MM.1S (cell line): ENCODE measurements at regions not wholly inside any gene's neighbourhood (a gene's known extent, or its start where the extent isn't known, plus 50 kb on each side); places are given as distances from the start of the nearest gene placed in this dataset.

Experiments used
- DNase-seq: peaks from one replicate; pipeline ENCODE4 v3.0.0-alpha.2; 2015
- H2AFZ ChIP-seq: fragments of 300-600 bp; sonication (generic); 2 replicates; pipeline ENCODE4 v1.6.0; 2016; ENCODE audit warnings: antibody characterized with exemption, low read length
- H3F3A ChIP-seq: fragments of 300-600 bp; sonication (generic); 2 replicates; pipeline ENCODE4 v1.6.1; 2016; ENCODE audit warnings: mild to moderate bottlenecking, antibody characterized with exemption, low read length, moderate library complexity, mixed read lengths; ENCODE audit not compliant: insufficient read depth
- H3K27ac ChIP-seq: fragments of 300-600 bp; sonication (generic); 2 replicates; pipeline ENCODE4 v1.5.1; 2016; ENCODE audit warnings: mild to moderate bottlenecking, low read length
- H3K27me3 ChIP-seq: fragments of 300-600 bp; sonication (generic); replicated peaks from 2 replicates; pipeline ENCODE4 v1.6.0; 2016; ENCODE audit warnings: low read length; ENCODE audit not compliant: insufficient read depth
- H3K36me3 ChIP-seq: fragments of 300-600 bp; sonication (generic); replicated peaks from 2 replicates; pipeline ENCODE4 v1.6.1; 2016; ENCODE audit warnings: mild to moderate bottlenecking, low read length, mixed read lengths; ENCODE audit not compliant: insufficient read depth
- H3K4me1 ChIP-seq: fragments of 300-600 bp; sonication (generic); 2 replicates; pipeline ENCODE4 v1.6.1; 2016; ENCODE audit warnings: low read length, mixed read lengths
- H3K4me2 ChIP-seq: fragments of 300-600 bp; sonication (generic); 2 replicates; pipeline ENCODE4 v1.6.0; 2016; ENCODE audit warnings: low read depth, low read length
- H3K4me3 ChIP-seq: fragments of 300-600 bp; sonication (generic); 2 replicates; pipeline ENCODE4 v1.5.1; 2016; ENCODE audit warnings: low read length, mixed read lengths
- H3K79me2 ChIP-seq: fragments of 300-600 bp; sonication (generic); 2 replicates; pipeline ENCODE4 v1.6.1; 2016; ENCODE audit warnings: mixed run types, low read length, mixed read lengths
- H3K9ac ChIP-seq: fragments of 300-600 bp; sonication (generic); 2 replicates; pipeline ENCODE4 v1.6.1; 2016; ENCODE audit warnings: low read length, mixed read lengths
- H3K9me2 ChIP-seq: fragments of 300-600 bp; sonication (generic); replicated peaks from 2 replicates; pipeline ENCODE4 v1.6.1; 2016; ENCODE audit warnings: mild to moderate bottlenecking, low read length, mixed read lengths; ENCODE audit not compliant: insufficient read depth
- H3K9me3 ChIP-seq: fragments of 300-600 bp; sonication (generic); replicated peaks from 2 replicates; pipeline ENCODE4 v1.6.1; 2016; ENCODE audit warnings: mild to moderate bottlenecking, low read length, mixed read lengths; ENCODE audit not compliant: insufficient read depth
- H4K20me1 ChIP-seq: fragments of 300-600 bp; sonication (generic); 2 replicates; pipeline ENCODE4 v1.6.1; 2016; ENCODE audit warnings: mild to moderate bottlenecking, low read length, moderate library complexity, mixed read lengths; ENCODE audit not compliant: insufficient read depth
- EZH2 ChIP-seq: fragments of 300-600 bp; sonication (generic); optimal IDR thresholded peaks from 2 replicates; pipeline ENCODE3; 2017; ENCODE audit warnings: low read depth, mild to moderate bottlenecking, antibody characterized with exemption, low read length, mixed read lengths
- EZH2phosphoT487 ChIP-seq: fragments of 300-600 bp; sonication (generic); IDR thresholded peaks from 2 replicates; pipeline ENCODE4 v1.6.1; 2018; ENCODE audit warnings: antibody characterized with exemption, low read length
- TF ChIP-seq, protein P1 (sequence below): fragments of 300-600 bp; sonication (generic); IDR thresholded peaks from 2 replicates; pipeline ENCODE4 v1.5.1; 2016; ENCODE audit warnings: antibody characterized with exemption, low read length, mixed read lengths

DNA sequence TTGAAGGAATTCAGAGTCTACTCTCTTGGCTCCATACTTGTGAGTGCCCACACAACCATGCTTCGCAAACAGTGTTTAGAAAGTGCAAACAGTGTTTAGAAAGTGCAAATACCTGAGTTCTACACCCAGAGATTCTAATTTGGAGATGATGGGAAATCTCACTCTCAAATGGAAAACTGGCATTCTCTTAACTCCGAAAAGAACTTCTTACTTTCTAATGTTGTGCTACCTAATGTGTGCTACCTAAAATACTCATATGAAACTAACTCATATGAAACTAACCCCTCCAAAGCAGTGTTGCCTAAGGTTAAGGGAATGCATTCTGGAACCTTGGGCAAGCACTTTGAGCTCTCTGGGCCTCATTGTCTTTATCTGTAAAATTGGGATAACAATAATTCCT, 55.5 kb upstream of the ZNF366 start:
- Histone ChIP-seq H3K4me3 (no peak overlapping the region), H3K9ac (no peak overlapping the region), H3K27ac (no peak overlapping the region), H4K20me1 (no peaks in the 10 kb centered on the region), H3K79me2 (no peaks in the 10 kb centered on the region), H3K27me3 (no peaks in the 10 kb centered on the region), H3F3A (no peaks in the 10 kb centered on the region), H3K36me3 (no peaks in the 10 kb centered on the region), H3K9me3 (no peaks in the 10 kb centered on the region), H3K4me1 (no peaks in the 10 kb centered on the region), H3K9me2 (no peaks in the 10 kb centered on the region), H2AFZ (no peak overlapping the region), H3K4me2 (no peak overlapping the region)
- no peak for DNase-seq
- TF ChIP-seq, protein P1, sequence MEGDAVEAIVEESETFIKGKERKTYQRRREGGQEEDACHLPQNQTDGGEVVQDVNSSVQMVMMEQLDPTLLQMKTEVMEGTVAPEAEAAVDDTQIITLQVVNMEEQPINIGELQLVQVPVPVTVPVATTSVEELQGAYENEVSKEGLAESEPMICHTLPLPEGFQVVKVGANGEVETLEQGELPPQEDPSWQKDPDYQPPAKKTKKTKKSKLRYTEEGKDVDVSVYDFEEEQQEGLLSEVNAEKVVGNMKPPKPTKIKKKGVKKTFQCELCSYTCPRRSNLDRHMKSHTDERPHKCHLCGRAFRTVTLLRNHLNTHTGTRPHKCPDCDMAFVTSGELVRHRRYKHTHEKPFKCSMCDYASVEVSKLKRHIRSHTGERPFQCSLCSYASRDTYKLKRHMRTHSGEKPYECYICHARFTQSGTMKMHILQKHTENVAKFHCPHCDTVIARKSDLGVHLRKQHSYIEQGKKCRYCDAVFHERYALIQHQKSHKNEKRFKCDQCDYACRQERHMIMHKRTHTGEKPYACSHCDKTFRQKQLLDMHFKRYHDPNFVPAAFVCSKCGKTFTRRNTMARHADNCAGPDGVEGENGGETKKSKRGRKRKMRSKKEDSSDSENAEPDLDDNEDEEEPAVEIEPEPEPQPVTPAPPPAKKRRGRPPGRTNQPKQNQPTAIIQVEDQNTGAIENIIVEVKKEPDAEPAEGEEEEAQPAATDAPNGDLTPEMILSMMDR: no peak
- no peak for TF ChIP-seq EZH2
- TF ChIP-seq EZH2phosphoT487: no peak

DNA sequence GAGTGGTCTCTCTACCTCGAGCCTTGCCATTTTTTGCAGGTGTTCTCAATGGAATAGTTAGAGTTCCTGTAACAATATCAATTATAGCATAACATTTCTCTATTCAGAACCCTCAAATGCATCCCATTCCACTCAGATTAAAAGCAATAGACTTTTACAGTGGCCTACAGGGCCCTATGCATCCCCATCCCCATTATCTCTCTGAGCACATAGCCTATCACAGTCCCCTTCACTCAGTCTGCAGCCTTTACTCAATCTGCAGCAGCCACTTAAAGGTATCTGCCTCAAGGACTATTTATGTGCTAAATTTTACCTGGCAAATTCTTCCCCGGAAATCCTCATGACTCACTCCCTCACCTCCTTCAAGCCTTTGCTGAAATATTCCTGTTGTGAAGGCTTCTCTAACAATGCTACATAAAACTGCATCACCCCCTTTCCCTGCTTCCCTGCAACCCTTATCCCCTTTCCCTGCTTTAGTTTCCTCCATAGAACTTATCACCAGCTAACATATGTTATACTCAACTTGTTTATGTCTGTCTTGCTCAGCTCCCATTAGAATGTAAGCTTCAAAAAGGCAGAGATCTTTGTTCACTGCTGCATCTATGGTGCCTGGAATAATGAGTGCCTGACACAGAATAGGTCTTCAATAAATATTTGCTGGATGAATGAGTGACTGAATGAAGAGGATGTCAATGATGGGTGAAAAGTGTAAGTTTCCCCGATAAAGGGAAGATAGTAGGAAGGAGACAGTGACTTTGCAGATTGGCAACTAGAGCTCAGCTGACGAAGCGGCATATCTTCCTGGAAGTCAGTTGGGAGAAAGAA, 54.1 kb upstream of the ZNF366 start:
- no peaks in the 10 kb centered on the region for H3K36me3 ChIP-seq
- H3K9me3 ChIP-seq: no peaks in the 10 kb centered on the region
- no peaks in the 10 kb centered on the region for H3K4me1 ChIP-seq
- H3F3A ChIP-seq: no peaks in the 10 kb centered on the region
- H2AFZ ChIP-seq: no peak overlapping the region
- TF ChIP-seq, protein P1: no peak
- TF ChIP-seq EZH2phosphoT487: no peak
- no peak for TF ChIP-seq EZH2
- H3K79me2 ChIP-seq: no peaks in the 10 kb centered on the region
- H3K4me3 ChIP-seq: no peak overlapping the region
- no peak overlapping the region for H3K27ac ChIP-seq
- no peak overlapping the region for H3K4me2 ChIP-seq
- H4K20me1 ChIP-seq: no peaks in the 10 kb centered on the region
- H3K27me3 ChIP-seq: no peaks in the 10 kb centered on the region
- DNase-seq: no peak
- no peaks in the 10 kb centered on the region for H3K9me2 ChIP-seq
- no peak overlapping the region for H3K9ac ChIP-seq

GRCh38 chr5:72559866-72560766, 52.9 kb upstream of the ZNF366 start:
- Histone ChIP-seq H3K4me2 (no peak overlapping the region), H3K4me3 (no peak overlapping the region), H3K9me3 (no peaks in the 10 kb centered on the region), H3K4me1 (no peaks in the 10 kb centered on the region), H3F3A (no peaks in the 10 kb centered on the region), H4K20me1 (no peaks in the 10 kb centered on the region), H3K27ac (no peak overlapping the region), H3K9ac (no peak overlapping the region), H3K9me2 (no peaks in the 10 kb centered on the region), H3K36me3 (no peaks in the 10 kb centered on the region), H3K79me2 (no peaks in the 10 kb centered on the region), H3K27me3 (no peaks in the 10 kb centered on the region), H2AFZ (no peak overlapping the region)
- DNase-seq: no peak
- no peak for TF ChIP-seq EZH2
- no peak for TF ChIP-seq EZH2phosphoT487
- TF ChIP-seq, protein P1: no peak
